8988T (cell line): ENCODE measurements at regions not wholly inside any gene's neighbourhood (a gene's known extent, or its start where the extent isn't known, plus 50 kb on each side); places are given as distances from the start of the nearest gene placed in this dataset.
"Not testable (repeated sequence)": the region's sequence is repeated elsewhere in the genome, so short reads cannot be mapped to it uniquely, and the experiment has no call there.

Experiments
- DNase-seq: peaks from one replicate; pipeline ENCODE4 v3.0.0; 2011

GRCh38 chr20:50330504-50331313 is 140.1 kb downstream of the CEBPB start:
- DNase-seq, result no peak

- DNase-seq, result no peak
These were observed 141.1 kb downstream of the CEBPB start for GRCh38 chr20:50331469-50332363.

DNA sequence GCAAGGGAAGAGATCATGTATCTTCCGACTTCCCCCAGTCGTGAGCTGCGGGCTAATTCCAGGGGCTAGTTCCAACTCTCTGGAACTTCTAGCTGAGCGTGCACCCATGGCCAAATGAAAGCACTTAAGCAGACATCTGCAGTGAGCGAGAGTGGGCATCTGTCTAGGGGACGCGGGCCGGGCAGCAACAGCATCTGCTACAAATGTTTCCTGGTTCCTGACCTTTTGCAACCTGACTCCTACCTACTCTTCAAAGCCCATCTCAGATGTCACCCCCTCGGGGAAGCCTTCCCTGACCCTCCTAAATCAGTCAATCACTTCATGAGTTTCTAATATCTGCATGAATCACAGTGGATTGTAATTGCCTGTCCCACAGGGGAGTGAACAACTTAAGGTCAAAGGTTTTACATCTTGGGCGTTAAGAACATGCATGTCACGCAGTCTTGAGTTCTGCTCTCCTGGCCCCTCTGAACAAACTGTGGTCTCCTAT is 141.9 kb downstream of the CEBPB start:
- no peak for DNase-seq

DNA sequence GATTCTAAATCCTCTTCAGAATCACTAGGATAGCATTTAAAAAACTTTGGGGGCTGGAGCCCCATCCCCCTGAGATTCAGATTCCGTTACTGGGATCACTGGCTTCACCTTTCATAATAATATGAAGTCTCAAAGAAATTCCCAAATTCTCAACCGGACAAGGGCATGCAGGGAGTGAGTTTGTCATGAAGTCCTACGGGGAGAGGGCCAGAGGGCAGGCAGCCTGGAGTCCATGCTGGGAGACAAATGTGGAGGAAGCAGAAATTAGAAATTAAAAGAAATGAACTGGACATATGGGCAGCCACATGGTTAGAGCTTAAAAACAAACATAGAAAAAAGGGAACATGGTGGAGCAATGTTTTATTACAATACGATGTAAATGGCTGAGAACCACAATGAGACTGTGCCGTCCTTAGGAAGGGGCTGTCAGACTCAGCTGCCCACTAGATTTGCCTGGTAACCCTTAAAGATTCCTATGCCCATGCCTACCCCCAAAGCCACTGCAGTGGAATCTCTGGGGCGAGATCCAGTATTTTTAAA is 142.6 kb downstream of the CEBPB start:
- no peak for DNase-seq

GRCh38 chr20:50333812-50334211 is 143.2 kb downstream of the CEBPB start:
- no peak for DNase-seq

- DNase-seq, result not testable (repeated sequence)
These were observed 143.9 kb downstream of the CEBPB start for GRCh38 chr20:50334512-50334911.

- DNase-seq, result no peak
These were observed 144.5 kb downstream of the CEBPB start for GRCh38 chr20:50335105-50335504.

- no peak for DNase-seq
These were observed 145.2 kb downstream of the CEBPB start for GRCh38 chr20:50335866-50336265.

DNA sequence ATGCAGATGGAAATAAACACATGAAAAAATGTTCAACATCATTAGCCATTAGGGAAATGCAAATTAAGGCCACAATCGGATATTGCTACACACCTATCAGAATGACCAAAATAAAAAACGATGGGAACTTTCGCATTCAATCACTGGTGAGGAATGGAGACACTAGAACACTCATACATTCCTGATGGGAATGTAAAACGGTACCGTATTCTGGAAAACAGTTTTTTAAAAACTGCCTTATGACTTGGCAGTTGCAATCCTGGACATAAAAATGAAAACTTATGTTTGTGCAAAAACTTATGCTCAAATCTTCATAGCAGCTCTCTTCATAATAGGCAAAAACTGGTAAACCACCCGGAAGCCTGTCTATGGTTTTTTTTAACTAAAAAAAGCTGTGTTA is 146.0 kb downstream of the CEBPB start:
- no peak for DNase-seq

GRCh38 chr20:50337521-50338466 is 147.2 kb downstream of the CEBPB start:
- no peak for DNase-seq

DNA sequence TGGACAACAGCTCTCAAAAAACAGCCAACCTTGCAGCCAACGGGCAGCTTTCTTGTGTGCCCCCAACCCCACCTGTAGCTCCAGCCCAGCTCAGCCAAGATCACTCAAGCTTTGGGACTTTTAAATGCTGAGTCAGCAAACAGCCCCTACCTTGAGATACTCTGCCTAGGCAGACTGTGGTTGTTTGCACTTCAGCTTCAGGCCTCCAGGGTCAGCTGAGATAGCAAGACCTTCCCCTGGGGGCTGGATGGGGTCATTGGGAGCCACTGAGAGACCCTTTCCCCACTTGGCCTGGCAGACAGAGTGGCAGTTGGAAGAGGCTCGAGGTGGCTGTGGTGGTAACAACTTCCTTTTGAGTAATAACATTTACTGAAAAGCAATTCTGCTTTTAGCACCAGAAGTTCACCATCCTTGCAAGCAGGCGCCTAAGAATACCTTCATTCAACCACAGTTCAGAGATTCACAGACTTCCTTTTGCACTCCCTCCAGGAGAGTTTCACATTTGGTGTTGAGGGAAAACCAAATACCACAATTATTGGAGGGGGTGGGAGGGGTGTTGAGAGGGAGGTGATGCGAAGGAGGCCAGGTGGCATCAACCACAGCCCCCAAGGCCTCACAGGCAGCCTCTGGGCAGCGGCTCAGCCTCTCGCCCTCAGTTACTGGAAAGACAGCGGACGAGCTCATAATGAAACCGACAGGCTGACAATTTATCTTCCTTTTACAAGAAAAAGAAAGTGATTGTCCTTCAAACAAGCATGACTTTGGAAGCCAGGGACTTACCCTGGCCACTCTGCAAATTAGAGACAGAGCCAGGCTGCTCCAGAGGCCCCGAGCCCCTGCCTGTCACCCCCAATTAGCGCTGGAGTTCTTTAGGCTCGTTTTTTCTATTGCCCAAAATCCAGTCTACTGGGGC is 148.1 kb downstream of the CEBPB start:
- DNase-seq, result no peak

DNA sequence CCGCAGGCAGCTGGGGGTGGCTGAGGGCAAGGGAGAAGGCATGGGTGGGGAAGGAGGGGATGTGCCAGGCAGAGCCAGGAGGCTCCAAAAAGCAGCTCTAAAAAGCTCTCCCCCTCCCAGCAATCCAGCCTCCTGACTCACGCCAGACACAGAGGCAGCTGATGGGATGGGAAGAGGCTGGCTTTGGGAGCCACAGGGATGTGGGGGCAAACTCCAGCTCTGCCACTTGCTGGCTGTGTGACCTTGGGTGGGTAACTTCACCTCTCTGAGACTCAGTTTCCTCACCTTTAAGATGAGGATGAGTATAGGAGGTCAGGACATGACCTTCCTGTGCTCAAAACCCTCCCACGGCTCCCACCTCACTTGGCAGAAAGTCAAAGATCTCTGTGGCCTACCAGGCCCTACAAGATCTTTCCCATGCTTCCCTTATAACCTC is 148.9 kb downstream of the CEBPB start:
- DNase-seq, result no peak

- DNase-seq, result no peak
These were observed 149.9 kb downstream of the CEBPB start for GRCh38 chr20:50340541-50340940.

- DNase-seq, result no peak
These were observed 150.4 kb downstream of the CEBPB start for GRCh38 chr20:50341050-50341449.

DNA sequence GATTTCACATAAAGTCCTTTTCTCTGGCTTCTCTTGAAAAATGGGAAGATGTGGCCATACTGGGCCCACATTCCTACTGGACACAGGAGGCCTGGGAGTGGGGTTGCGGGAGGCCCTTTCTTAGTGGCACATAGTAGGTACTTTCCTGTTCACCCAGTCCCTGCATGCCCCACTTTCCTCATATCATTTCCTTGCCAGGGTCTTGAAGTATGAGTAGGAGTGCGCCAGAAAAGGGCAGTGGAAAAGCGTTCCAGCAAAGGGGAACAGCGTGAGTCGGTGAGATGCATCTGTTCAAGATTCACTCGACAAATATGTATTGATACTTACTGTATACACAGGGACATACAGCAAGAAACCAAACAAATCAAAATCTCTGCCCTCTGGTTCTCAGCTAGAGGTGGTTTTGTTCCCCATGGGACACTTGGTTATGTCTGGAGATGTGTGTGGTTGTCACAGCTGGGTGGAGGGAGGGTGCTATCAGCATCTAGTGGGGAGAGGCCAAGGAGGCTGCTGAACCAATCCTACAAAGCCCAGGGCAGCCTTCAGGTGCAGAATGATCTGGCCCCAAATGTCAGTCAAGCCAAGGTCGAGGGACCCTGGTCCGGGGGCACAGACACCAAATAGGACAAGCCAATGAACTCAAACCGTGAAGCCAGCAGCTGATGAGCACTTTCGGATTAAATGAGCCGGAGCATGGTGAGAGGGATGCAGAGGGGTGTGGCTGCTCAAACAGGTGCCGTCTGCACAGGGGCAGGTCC is 151.4 kb downstream of the CEBPB start:
- DNase-seq, result no peak

GRCh38 chr20:50342638-50343102 is 152.0 kb downstream of the CEBPB start:
- DNase-seq, result no peak

- DNase-seq, result no peak
These were observed 152.5 kb downstream of the CEBPB start for GRCh38 chr20:50343125-50343489.

- DNase-seq, result no peak
These were observed 153.0 kb downstream of the CEBPB start for GRCh38 chr20:50343490-50344179.

GRCh38 chr20:50344232-50345071 is 153.8 kb downstream of the CEBPB start:
- DNase-seq, result no peak
